ENCODE measurements at regions not wholly inside any gene's neighbourhood (a gene's known extent, or its start where the extent isn't known, plus 50 kb on each side); places are given as distances from the start of the nearest gene placed in this dataset.

GRCh38 chr6:4670290-4670689 lies 105.9 kb upstream of the CDYL start:
- no peak overlapping the region for H3K4me2 ChIP-seq (ENCODE audit: low read length)
- no peak overlapping the region for H3K9ac ChIP-seq (ENCODE audit: low read length)
- TF ChIP-seq SMC3 (conservative IDR thresholded peaks at IDR 0.05; ENCODE audit: poor library complexity) (no peak), EZH2 (IDR thresholded peaks at IDR 0.05; ENCODE audit: borderline replicate concordance, insufficient read depth, low read length, poor library complexity, severe bottlenecking) (no peak), POLR2AphosphoS5 (IDR thresholded peaks at IDR 0.05) (no peak), EP300 (conservative IDR thresholded peaks at IDR 0.05; ENCODE audit: poor library complexity, severe bottlenecking) (no peak), RAD21 (conservative IDR thresholded peaks at IDR 0.05) (no peak), TAF1 (IDR thresholded peaks at IDR 0.05; ENCODE audit: low read depth) (no peak), MXI1 (conservative IDR thresholded peaks at IDR 0.05; ENCODE audit: poor library complexity, severe bottlenecking) (no peak)
- TF ChIP-seq, protein P1, sequence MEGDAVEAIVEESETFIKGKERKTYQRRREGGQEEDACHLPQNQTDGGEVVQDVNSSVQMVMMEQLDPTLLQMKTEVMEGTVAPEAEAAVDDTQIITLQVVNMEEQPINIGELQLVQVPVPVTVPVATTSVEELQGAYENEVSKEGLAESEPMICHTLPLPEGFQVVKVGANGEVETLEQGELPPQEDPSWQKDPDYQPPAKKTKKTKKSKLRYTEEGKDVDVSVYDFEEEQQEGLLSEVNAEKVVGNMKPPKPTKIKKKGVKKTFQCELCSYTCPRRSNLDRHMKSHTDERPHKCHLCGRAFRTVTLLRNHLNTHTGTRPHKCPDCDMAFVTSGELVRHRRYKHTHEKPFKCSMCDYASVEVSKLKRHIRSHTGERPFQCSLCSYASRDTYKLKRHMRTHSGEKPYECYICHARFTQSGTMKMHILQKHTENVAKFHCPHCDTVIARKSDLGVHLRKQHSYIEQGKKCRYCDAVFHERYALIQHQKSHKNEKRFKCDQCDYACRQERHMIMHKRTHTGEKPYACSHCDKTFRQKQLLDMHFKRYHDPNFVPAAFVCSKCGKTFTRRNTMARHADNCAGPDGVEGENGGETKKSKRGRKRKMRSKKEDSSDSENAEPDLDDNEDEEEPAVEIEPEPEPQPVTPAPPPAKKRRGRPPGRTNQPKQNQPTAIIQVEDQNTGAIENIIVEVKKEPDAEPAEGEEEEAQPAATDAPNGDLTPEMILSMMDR (IDR thresholded peaks at IDR 0.05; ENCODE audit: poor library complexity, severe bottlenecking): no peak
- TF ChIP-seq, protein P2, sequence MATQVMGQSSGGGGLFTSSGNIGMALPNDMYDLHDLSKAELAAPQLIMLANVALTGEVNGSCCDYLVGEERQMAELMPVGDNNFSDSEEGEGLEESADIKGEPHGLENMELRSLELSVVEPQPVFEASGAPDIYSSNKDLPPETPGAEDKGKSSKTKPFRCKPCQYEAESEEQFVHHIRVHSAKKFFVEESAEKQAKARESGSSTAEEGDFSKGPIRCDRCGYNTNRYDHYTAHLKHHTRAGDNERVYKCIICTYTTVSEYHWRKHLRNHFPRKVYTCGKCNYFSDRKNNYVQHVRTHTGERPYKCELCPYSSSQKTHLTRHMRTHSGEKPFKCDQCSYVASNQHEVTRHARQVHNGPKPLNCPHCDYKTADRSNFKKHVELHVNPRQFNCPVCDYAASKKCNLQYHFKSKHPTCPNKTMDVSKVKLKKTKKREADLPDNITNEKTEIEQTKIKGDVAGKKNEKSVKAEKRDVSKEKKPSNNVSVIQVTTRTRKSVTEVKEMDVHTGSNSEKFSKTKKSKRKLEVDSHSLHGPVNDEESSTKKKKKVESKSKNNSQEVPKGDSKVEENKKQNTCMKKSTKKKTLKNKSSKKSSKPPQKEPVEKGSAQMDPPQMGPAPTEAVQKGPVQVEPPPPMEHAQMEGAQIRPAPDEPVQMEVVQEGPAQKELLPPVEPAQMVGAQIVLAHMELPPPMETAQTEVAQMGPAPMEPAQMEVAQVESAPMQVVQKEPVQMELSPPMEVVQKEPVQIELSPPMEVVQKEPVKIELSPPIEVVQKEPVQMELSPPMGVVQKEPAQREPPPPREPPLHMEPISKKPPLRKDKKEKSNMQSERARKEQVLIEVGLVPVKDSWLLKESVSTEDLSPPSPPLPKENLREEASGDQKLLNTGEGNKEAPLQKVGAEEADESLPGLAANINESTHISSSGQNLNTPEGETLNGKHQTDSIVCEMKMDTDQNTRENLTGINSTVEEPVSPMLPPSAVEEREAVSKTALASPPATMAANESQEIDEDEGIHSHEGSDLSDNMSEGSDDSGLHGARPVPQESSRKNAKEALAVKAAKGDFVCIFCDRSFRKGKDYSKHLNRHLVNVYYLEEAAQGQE (IDR thresholded peaks at IDR 0.05; ENCODE audit: borderline replicate concordance): no peak
- no peaks in the 10 kb centered on the region for H3K27me3 ChIP-seq (ENCODE audit: insufficient read depth, low read depth, low read length)
- H3K27ac ChIP-seq (ENCODE audit: low read length): no peak overlapping the region
- H3K9me2 ChIP-seq (ENCODE audit: insufficient read depth, low read length): no peaks in the 10 kb centered on the region
- no peak overlapping the region for H2AFZ ChIP-seq (ENCODE audit: low read depth, low read length)
- no peaks in the 10 kb centered on the region for H3F3A ChIP-seq (ENCODE audit: insufficient read depth, low read length, poor library complexity, severe bottlenecking)
- H3K36me3 ChIP-seq (ENCODE audit: insufficient read depth, low read length): no peaks in the 10 kb centered on the region
- no peaks in the 10 kb centered on the region for H3K79me2 ChIP-seq (replicated peaks; ENCODE audit: insufficient read depth, low read length)
- H3K9me3 ChIP-seq (ENCODE audit: low read length): no peaks in the 10 kb centered on the region
- no peak overlapping the region for H3K4me3 ChIP-seq (ENCODE audit: low read length)
- H4K20me1 ChIP-seq (ENCODE audit: insufficient read depth): no peaks in the 10 kb centered on the region

GRCh38 chr6:4668271-4669179 lies 107.7 kb upstream of the CDYL start:
- H3K9me2 ChIP-seq (ENCODE audit: insufficient read depth, low read length): no peaks in the 10 kb centered on the region
- H4K20me1 ChIP-seq (ENCODE audit: insufficient read depth): no peaks in the 10 kb centered on the region
- H3K79me2 ChIP-seq (replicated peaks; ENCODE audit: insufficient read depth, low read length): no peaks in the 10 kb centered on the region
- no peaks in the 10 kb centered on the region for H3F3A ChIP-seq (ENCODE audit: insufficient read depth, low read length, poor library complexity, severe bottlenecking)
- no peaks in the 10 kb centered on the region for H3K27me3 ChIP-seq (ENCODE audit: insufficient read depth, low read depth, low read length)
- no peaks in the 10 kb centered on the region for H3K9me3 ChIP-seq (ENCODE audit: low read length)
- no peak for TF ChIP-seq SMC3 (conservative IDR thresholded peaks at IDR 0.05; ENCODE audit: poor library complexity)
- TF ChIP-seq TAF1 (IDR thresholded peaks at IDR 0.05; ENCODE audit: low read depth): no peak
- no peak for TF ChIP-seq EZH2 (IDR thresholded peaks at IDR 0.05; ENCODE audit: borderline replicate concordance, insufficient read depth, low read length, poor library complexity, severe bottlenecking)
- TF ChIP-seq MXI1 (conservative IDR thresholded peaks at IDR 0.05; ENCODE audit: poor library complexity, severe bottlenecking): no peak
- TF ChIP-seq, protein P1 (IDR thresholded peaks at IDR 0.05; ENCODE audit: poor library complexity, severe bottlenecking): no peak
- TF ChIP-seq POLR2AphosphoS5 (IDR thresholded peaks at IDR 0.05): no peak
- H3K9ac ChIP-seq (ENCODE audit: low read length): no peak overlapping the region
- no peaks in the 10 kb centered on the region for H3K36me3 ChIP-seq (ENCODE audit: insufficient read depth, low read length)
- H2AFZ ChIP-seq (ENCODE audit: low read depth, low read length): no peak overlapping the region
- no peak overlapping the region for H3K27ac ChIP-seq (ENCODE audit: low read length)
- no peak overlapping the region for H3K4me2 ChIP-seq (ENCODE audit: low read length)
- H3K4me3 ChIP-seq (ENCODE audit: low read length): no peak overlapping the region
